ENCODE measurements at regions not wholly inside any gene's neighbourhood (a gene's known extent, or its start where the extent isn't known, plus 50 kb on each side); places are given as distances from the start of the nearest gene placed in this dataset.
A peak's percentile ranks its signal among the peaks of the same experiment; 100 is the strongest.
"Not testable (repeated sequence)": the region's sequence is repeated elsewhere in the genome, so short reads cannot be mapped to it uniquely, and the experiment has no call there.

GRCh38 chr3:194888062-194888461 lies 202.4 kb downstream of the FAM43A start:
- DNase-seq = not testable (repeated sequence)

GRCh38 chr3:194888916-194889315 lies 203.2 kb downstream of the FAM43A start:
- no peak for DNase-seq

- no peak for DNase-seq
Observed at GRCh38 chr3:194890091-194890490, 204.4 kb downstream of the FAM43A start.

GRCh38 chr3:194893121-194893987 lies 207.7 kb downstream of the FAM43A start:
- no peak for DNase-seq

GRCh38 chr3:194894538-194894937 lies 208.9 kb downstream of the FAM43A start:
- no peak for DNase-seq

GRCh38 chr3:194900854-194901522 lies 215.3 kb downstream of the FAM43A start:
- DNase-seq = no peak

- DNase-seq = not testable (repeated sequence)
Observed at GRCh38 chr3:194903447-194903846, 217.8 kb downstream of the FAM43A start.

- not testable (repeated sequence) for DNase-seq
Observed at GRCh38 chr3:194904999-194905398, 219.3 kb downstream of the FAM43A start.

GRCh38 chr3:194905696-194906095 lies 220.0 kb downstream of the FAM43A start:
- DNase-seq = no peak

GRCh38 chr3:194906229-194906629 lies 220.5 kb downstream of the FAM43A start:
- DNase-seq = no peak

GRCh38 chr3:194906970-194907629 lies 221.4 kb downstream of the FAM43A start:
- no peak for DNase-seq

GRCh38 chr3:194907811-194908210 lies 222.1 kb downstream of the FAM43A start:
- DNase-seq = no peak

- no peak for DNase-seq
Observed at GRCh38 chr3:194908496-194908895, 222.8 kb downstream of the FAM43A start.

GRCh38 chr3:194908972-194909371 lies 223.3 kb downstream of the FAM43A start:
- DNase-seq = no peak

GRCh38 chr3:194910414-194910984 lies 224.8 kb downstream of the FAM43A start:
- DNase-seq = no peak

- DNase-seq = no peak
Observed at GRCh38 chr3:194913316-194913715, 227.6 kb downstream of the FAM43A start.

- DNase-seq = not testable (repeated sequence)
Observed at GRCh38 chr3:194924889-194925288, 239.2 kb downstream of the FAM43A start.

- no peak for DNase-seq
Observed at GRCh38 chr3:194925614-194926013, 239.9 kb downstream of the FAM43A start.

- DNase-seq = no peak
Observed at GRCh38 chr3:194928227-194928626, 242.5 kb downstream of the FAM43A start.

GRCh38 chr3:194928831-194929577 lies 243.3 kb downstream of the FAM43A start:
- DNase-seq = no peak

- no peak for DNase-seq
Observed at GRCh38 chr3:194929578-194929960, 243.9 kb downstream of the FAM43A start.

- peak; percentile 11 for DNase-seq
Observed at GRCh38 chr3:194930377-194931204, 244.9 kb downstream of the FAM43A start.

Data from midbrain (tissue), 1 donor.